ENCODE measurements at regions not wholly inside any gene's neighbourhood (a gene's known extent, or its start where the extent isn't known, plus 50 kb on each side); places are given as distances from the start of the nearest gene placed in this dataset.

DNA sequence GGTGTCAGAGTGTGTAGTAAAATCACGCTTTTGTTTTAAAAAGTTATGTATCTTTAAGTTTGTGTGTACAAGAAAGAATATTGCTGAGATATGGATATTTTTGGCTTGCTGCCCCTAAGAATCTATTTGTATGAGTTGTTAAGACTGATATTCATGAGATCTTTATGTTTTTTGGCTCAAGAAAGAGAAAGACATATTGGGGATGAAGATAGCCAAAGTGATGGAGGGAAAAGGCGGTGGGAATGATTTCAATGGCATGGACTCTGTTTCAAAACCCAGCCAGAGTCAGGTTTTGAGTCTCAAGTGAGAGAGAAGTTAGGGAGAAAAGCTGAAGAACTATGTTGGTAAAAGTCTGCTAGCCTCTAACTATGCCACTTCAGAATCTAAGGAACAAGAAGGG lies 351.7 kb downstream of the PBX1 start:
- H2AFZ ChIP-seq (ENCODE audit: low read depth) = no peak overlapping the region
- no peak overlapping the region for H3K9ac ChIP-seq
- H3K27ac ChIP-seq (ENCODE audit: low read depth in 2 of 2, low read length in 1 of 2) = no peak overlapping the region
- TF ChIP-seq RCOR1 (IDR thresholded peaks at IDR 0.05; ENCODE audit: low read length) (no peak), EZH2phosphoT487 (IDR thresholded peaks at IDR 0.05; ENCODE audit: borderline replicate concordance, low read depth) (no peak), NFIC (IDR thresholded peaks at IDR 0.05; ENCODE audit: borderline replicate concordance) (no peak), FOXJ3 (CRISPR knock-in tag; IDR thresholded peaks at IDR 0.05) (no peak), TCF12 (IDR thresholded peaks at IDR 0.05) (no peak), MEF2A (IDR thresholded peaks at IDR 0.05; ENCODE audit: borderline replicate concordance, low read depth) (no peak), FOSL2 (IDR thresholded peaks at IDR 0.05; ENCODE audit: borderline replicate concordance, low read depth) (no peak), GABPA (IDR thresholded peaks at IDR 0.05; ENCODE audit: low read depth) (no peak), RXRA (IDR thresholded peaks at IDR 0.05; ENCODE audit: borderline replicate concordance, low read depth) (no peak), NRF1 (IDR thresholded peaks at IDR 0.05; ENCODE audit: low read depth, low read length) (no peak), EP300 (IDR thresholded peaks at IDR 0.05; ENCODE audit: borderline replicate concordance in 1 of 2, low read depth in 1 of 2, low read length in 1 of 2) (no peak)
- TF ChIP-seq, protein P1, sequence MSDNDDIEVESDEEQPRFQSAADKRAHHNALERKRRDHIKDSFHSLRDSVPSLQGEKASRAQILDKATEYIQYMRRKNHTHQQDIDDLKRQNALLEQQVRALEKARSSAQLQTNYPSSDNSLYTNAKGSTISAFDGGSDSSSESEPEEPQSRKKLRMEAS (IDR thresholded peaks at IDR 0.05; ENCODE audit: low read depth) = no peak
- TF ChIP-seq, protein P2, sequence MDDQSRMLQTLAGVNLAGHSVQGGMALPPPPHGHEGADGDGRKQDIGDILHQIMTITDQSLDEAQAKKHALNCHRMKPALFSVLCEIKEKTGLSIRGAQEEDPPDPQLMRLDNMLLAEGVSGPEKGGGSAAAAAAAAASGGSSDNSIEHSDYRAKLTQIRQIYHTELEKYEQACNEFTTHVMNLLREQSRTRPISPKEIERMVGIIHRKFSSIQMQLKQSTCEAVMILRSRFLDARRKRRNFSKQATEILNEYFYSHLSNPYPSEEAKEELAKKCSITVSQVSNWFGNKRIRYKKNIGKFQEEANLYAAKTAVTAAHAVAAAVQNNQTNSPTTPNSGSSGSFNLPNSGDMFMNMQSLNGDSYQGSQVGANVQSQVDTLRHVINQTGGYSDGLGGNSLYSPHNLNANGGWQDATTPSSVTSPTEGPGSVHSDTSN (IDR thresholded peaks at IDR 0.05) = no peak
- TF ChIP-seq, protein P3, sequence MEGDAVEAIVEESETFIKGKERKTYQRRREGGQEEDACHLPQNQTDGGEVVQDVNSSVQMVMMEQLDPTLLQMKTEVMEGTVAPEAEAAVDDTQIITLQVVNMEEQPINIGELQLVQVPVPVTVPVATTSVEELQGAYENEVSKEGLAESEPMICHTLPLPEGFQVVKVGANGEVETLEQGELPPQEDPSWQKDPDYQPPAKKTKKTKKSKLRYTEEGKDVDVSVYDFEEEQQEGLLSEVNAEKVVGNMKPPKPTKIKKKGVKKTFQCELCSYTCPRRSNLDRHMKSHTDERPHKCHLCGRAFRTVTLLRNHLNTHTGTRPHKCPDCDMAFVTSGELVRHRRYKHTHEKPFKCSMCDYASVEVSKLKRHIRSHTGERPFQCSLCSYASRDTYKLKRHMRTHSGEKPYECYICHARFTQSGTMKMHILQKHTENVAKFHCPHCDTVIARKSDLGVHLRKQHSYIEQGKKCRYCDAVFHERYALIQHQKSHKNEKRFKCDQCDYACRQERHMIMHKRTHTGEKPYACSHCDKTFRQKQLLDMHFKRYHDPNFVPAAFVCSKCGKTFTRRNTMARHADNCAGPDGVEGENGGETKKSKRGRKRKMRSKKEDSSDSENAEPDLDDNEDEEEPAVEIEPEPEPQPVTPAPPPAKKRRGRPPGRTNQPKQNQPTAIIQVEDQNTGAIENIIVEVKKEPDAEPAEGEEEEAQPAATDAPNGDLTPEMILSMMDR (IDR thresholded peaks at IDR 0.05) = no peak
- TF ChIP-seq, protein P4, sequence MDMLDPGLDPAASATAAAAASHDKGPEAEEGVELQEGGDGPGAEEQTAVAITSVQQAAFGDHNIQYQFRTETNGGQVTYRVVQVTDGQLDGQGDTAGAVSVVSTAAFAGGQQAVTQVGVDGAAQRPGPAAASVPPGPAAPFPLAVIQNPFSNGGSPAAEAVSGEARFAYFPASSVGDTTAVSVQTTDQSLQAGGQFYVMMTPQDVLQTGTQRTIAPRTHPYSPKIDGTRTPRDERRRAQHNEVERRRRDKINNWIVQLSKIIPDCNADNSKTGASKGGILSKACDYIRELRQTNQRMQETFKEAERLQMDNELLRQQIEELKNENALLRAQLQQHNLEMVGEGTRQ (IDR thresholded peaks at IDR 0.05; ENCODE audit: borderline replicate concordance, low read depth, low read length) = no peak
- TF ChIP-seq, protein P5, sequence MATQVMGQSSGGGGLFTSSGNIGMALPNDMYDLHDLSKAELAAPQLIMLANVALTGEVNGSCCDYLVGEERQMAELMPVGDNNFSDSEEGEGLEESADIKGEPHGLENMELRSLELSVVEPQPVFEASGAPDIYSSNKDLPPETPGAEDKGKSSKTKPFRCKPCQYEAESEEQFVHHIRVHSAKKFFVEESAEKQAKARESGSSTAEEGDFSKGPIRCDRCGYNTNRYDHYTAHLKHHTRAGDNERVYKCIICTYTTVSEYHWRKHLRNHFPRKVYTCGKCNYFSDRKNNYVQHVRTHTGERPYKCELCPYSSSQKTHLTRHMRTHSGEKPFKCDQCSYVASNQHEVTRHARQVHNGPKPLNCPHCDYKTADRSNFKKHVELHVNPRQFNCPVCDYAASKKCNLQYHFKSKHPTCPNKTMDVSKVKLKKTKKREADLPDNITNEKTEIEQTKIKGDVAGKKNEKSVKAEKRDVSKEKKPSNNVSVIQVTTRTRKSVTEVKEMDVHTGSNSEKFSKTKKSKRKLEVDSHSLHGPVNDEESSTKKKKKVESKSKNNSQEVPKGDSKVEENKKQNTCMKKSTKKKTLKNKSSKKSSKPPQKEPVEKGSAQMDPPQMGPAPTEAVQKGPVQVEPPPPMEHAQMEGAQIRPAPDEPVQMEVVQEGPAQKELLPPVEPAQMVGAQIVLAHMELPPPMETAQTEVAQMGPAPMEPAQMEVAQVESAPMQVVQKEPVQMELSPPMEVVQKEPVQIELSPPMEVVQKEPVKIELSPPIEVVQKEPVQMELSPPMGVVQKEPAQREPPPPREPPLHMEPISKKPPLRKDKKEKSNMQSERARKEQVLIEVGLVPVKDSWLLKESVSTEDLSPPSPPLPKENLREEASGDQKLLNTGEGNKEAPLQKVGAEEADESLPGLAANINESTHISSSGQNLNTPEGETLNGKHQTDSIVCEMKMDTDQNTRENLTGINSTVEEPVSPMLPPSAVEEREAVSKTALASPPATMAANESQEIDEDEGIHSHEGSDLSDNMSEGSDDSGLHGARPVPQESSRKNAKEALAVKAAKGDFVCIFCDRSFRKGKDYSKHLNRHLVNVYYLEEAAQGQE (IDR thresholded peaks at IDR 0.05; ENCODE audit: low read depth, low read length) = no peak
- TF ChIP-seq, protein P6, sequence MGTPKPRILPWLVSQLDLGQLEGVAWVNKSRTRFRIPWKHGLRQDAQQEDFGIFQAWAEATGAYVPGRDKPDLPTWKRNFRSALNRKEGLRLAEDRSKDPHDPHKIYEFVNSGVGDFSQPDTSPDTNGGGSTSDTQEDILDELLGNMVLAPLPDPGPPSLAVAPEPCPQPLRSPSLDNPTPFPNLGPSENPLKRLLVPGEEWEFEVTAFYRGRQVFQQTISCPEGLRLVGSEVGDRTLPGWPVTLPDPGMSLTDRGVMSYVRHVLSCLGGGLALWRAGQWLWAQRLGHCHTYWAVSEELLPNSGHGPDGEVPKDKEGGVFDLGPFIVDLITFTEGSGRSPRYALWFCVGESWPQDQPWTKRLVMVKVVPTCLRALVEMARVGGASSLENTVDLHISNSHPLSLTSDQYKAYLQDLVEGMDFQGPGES (IDR thresholded peaks at IDR 0.05; ENCODE audit: low read depth, low read length) = no peak
- no peaks in the 10 kb centered on the region for H3K9me3 ChIP-seq
- H3K36me3 ChIP-seq (replicated peaks in 1 of 2; ENCODE audit: control insufficient read depth in 1 of 2, insufficient read depth in 2 of 2, low read length in 1 of 2) = no peaks in the 10 kb centered on the region
- CTCF ChIA-PET = no interaction called here
- H3K4me3 ChIP-seq (ENCODE audit: low read depth in 2 of 2, low read length in 1 of 2) = no peak overlapping the region
- peaks cover 5% of the 10 kb centered on the region; the same call in 1 of the 2 replicates for H3K27me3 ChIP-seq (ENCODE audit: insufficient read depth)
- H3K79me2 ChIP-seq (ENCODE audit: insufficient read depth) = no peaks in the 10 kb centered on the region
- H3K9me2 ChIP-seq = no peaks in the 10 kb centered on the region
- H4K20me1 ChIP-seq (ENCODE audit: insufficient read depth) = no peaks in the 10 kb centered on the region
- no peaks in the 10 kb centered on the region for H3F3A ChIP-seq (replicated peaks; ENCODE audit: insufficient read depth)
- POLR2A ChIA-PET = no interaction called here
- no peak for DNase-seq
- no peaks in the 10 kb centered on the region for H3K4me1 ChIP-seq (ENCODE audit: control insufficient read depth in 1 of 2, insufficient read depth in 2 of 2, low read depth in 1 of 2, low read length in 1 of 2)
- no peak overlapping the region for H3K4me2 ChIP-seq
- 8% methylated on average over 2 of the region's 2 CpGs for WGBS (ENCODE audit: low lambda C conversion rate)
